SU-DHL-6 (cell line): ENCODE measurements at regions not wholly inside any gene's neighbourhood (a gene's known extent, or its start where the extent isn't known, plus 50 kb on each side); places are given as distances from the start of the nearest gene placed in this dataset.

ENCODE experiments used
- H2AFZ ChIP-seq: fragments of 200-600 bp; sonication (generic); 2 replicates; pipeline ENCODE4 v1.6.1; 2014; ENCODE audit warnings: low read depth, mild to moderate bottlenecking, moderate library complexity, mixed read lengths, antibody characterized with exemption, low read length; ENCODE audit not compliant: severe bottlenecking
- H3F3A ChIP-seq: fragments of 200-600 bp; shearing (Covaris generic); 2 replicates; pipeline ENCODE4 v1.6.0; 2016; ENCODE audit warnings: antibody characterized with exemption, mild to moderate bottlenecking; ENCODE audit not compliant: insufficient read depth
- H3K27ac ChIP-seq: fragments of 200-600 bp; sonication (generic); 2 replicates; pipeline ENCODE4 v1.5.1; 2016; ENCODE audit warnings: low read depth, mild to moderate bottlenecking, low read length, moderate library complexity, mixed read lengths
- H3K27me3 ChIP-seq: fragments of 200-600 bp; sonication (generic), shearing (Covaris generic); 2 replicates; pipeline ENCODE4 v1.6.0; 2014; ENCODE audit warnings: mild to moderate bottlenecking, low read length
- H3K36me3 ChIP-seq: fragments of 200-600 bp; sonication (generic); 2 replicates; pipeline ENCODE4 v1.6.1; 2014; ENCODE audit warnings: mild to moderate bottlenecking, low read length, mixed read lengths
- H3K4me2 ChIP-seq: fragments of 300-600, 200-600 bp; shearing (Covaris generic), sonication (generic); 2 replicates; pipeline ENCODE4 v1.6.0; 2014; ENCODE audit warnings: low read length, low read depth, mild to moderate bottlenecking; ENCODE audit not compliant: poor library complexity, severe bottlenecking
- H3K4me3 ChIP-seq: fragments of 200-600 bp; sonication (generic); 2 replicates; pipeline ENCODE4 v1.5.1; 2014; ENCODE audit warnings: antibody characterized with exemption, low read length, mild to moderate bottlenecking, mixed read lengths; ENCODE audit not compliant: insufficient read depth, poor library complexity, severe bottlenecking
- H3K79me2 ChIP-seq: fragments of 200-600 bp; sonication (generic); 2 replicates; pipeline ENCODE4 v1.6.1; 2014; ENCODE audit warnings: mild to moderate bottlenecking, low read length, moderate library complexity; ENCODE audit not compliant: insufficient read depth
- H3K9ac ChIP-seq: fragments of 200-600 bp; sonication (generic); 2 replicates; pipeline ENCODE4 v1.7.0; 2014; ENCODE audit warnings: mild to moderate bottlenecking, low read length
- H3K9me2 ChIP-seq: fragments of 200-600 bp; sonication (generic); replicated peaks from 2 replicates; pipeline ENCODE4 v1.6.1; 2014; ENCODE audit warnings: low read length; ENCODE audit not compliant: insufficient read depth
- H3K9me3 ChIP-seq: fragments of 200-600 bp; sonication (generic); 2 replicates; pipeline ENCODE4 v1.6.1; 2014; ENCODE audit warnings: low read length, mixed read lengths; ENCODE audit not compliant: insufficient read depth
- H4K20me1 ChIP-seq: fragments of 200-600 bp; sonication (generic); 2 replicates; pipeline ENCODE4 v1.6.1; 2014; ENCODE audit warnings: low read depth, mild to moderate bottlenecking, antibody characterized with exemption, low read length, moderate library complexity, mixed read lengths
- EZH2phosphoT487 ChIP-seq: fragments of 200-600 bp; sonication (generic), shearing (Covaris generic); conservative IDR thresholded peaks from 2 replicates; pipeline ENCODE4 v1.6.1; 2018; ENCODE audit warnings: mild to moderate bottlenecking, antibody characterized with exemption, low read length, moderate library complexity, mixed read lengths
- TF ChIP-seq, protein P1 (sequence below): fragments of 200-600 bp; sonication (generic); IDR thresholded peaks from one replicate; pipeline ENCODE4 v1.5.1; 2017; ENCODE audit warnings: antibody characterized with exemption, mild to moderate bottlenecking, low read length, moderate library complexity; ENCODE audit not compliant: insufficient read depth, poor library complexity, severe bottlenecking

DNA sequence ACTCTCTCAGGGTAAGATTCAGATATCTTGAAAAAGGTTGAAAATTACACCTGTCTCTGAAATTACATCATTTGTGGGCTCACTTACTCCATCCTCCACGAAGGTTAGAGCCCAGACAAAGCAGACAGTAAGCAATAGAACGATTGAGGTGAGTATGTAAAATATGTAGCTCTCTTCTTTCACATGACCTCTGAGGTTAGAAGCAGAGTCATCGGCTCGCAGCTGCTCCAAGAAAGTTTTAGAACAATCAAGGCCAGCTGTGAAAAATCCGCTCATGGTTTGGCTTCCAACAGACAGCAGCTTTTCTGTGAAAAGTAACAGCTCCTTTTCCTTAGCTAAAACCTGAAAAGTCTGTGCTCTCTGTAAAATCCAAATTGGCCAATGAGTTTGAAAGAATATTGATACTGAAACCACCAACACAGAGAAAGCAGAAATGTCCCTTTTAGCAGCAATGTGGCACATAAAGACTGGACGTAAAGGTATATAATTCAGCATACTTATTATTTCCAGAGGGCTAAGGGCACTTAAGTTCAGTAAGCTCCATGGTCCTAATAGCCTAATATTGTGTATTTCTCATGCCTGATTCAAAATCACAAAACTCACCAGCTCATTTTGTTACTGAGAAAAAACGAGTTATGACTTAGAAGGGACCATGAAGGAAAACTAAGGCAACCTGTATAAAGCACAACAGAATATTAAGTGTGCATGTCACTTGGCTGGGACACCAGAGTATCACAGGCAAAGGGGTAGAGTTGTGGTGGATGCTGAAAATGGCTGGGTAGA is 78.2 kb downstream of the FAM76B start:
- H3K79me2 ChIP-seq, result no peaks in the 10 kb centered on the region
- H3K9ac ChIP-seq, result no peak overlapping the region
- H3K27ac ChIP-seq, result no peak overlapping the region
- H3K4me2 ChIP-seq, result no peak overlapping the region
- no peak overlapping the region for H3K4me3 ChIP-seq
- H3F3A ChIP-seq, result no peaks in the 10 kb centered on the region
- no peaks in the 10 kb centered on the region for H3K27me3 ChIP-seq
- H2AFZ ChIP-seq, result no peak overlapping the region
- no peaks in the 10 kb centered on the region for H3K9me3 ChIP-seq
- TF ChIP-seq, protein P1, sequence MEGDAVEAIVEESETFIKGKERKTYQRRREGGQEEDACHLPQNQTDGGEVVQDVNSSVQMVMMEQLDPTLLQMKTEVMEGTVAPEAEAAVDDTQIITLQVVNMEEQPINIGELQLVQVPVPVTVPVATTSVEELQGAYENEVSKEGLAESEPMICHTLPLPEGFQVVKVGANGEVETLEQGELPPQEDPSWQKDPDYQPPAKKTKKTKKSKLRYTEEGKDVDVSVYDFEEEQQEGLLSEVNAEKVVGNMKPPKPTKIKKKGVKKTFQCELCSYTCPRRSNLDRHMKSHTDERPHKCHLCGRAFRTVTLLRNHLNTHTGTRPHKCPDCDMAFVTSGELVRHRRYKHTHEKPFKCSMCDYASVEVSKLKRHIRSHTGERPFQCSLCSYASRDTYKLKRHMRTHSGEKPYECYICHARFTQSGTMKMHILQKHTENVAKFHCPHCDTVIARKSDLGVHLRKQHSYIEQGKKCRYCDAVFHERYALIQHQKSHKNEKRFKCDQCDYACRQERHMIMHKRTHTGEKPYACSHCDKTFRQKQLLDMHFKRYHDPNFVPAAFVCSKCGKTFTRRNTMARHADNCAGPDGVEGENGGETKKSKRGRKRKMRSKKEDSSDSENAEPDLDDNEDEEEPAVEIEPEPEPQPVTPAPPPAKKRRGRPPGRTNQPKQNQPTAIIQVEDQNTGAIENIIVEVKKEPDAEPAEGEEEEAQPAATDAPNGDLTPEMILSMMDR, result no peak
- no peak for TF ChIP-seq EZH2phosphoT487
- no peaks in the 10 kb centered on the region for H3K36me3 ChIP-seq
- no peaks in the 10 kb centered on the region for H4K20me1 ChIP-seq
- H3K9me2 ChIP-seq, result no peaks in the 10 kb centered on the region

DNA sequence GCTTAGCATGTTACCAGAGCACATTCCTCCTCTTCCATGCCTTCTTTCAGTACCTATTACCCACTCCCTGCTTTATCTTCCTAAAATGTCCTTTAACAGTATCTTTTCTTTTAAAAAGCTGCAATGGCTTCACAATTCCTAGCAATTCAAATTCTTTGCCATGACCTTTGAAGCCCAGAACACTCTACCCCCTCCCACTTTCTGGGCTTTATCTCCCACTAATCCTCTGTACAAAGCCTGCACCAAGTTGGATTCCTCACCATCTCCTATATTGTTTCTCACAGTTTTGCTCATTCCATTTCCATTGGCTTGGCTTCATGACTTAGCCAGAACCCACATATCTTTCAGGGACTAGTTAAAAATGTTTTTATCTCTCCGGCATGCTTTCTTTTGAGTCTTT is 80.9 kb downstream of the FAM76B start:
- H3K4me2 ChIP-seq, result no peak overlapping the region
- no peaks in the 10 kb centered on the region for H3K9me3 ChIP-seq
- H3K27me3 ChIP-seq, result no peaks in the 10 kb centered on the region
- no peaks in the 10 kb centered on the region for H3K9me2 ChIP-seq
- no peak overlapping the region for H2AFZ ChIP-seq
- no peaks in the 10 kb centered on the region for H4K20me1 ChIP-seq
- H3K4me3 ChIP-seq, result no peak overlapping the region
- H3K36me3 ChIP-seq, result no peaks in the 10 kb centered on the region
- TF ChIP-seq, protein P1, result no peak
- no peak for TF ChIP-seq EZH2phosphoT487
- H3K9ac ChIP-seq, result no peak overlapping the region
- H3K79me2 ChIP-seq, result no peaks in the 10 kb centered on the region
- no peak overlapping the region for H3K27ac ChIP-seq
- no peaks in the 10 kb centered on the region for H3F3A ChIP-seq

DNA sequence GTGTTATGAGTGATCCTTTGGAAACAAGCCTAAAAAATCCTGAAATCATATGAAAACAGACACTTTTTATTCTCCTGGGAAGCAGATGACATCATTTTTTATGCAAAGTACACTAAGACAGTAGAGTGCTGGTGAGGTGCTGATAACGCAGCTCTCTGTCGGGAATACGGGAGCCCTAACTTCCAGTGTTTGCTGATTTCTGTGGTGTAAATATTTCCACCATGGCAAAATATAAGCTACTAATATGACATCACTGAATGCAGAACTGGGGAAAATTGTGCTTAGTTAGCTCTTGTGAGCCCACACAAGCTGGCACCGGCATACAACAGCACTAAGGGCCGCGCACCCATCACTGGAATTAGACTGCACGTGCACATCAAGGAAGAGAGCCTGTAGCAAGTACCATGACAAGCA is 82.6 kb downstream of the FAM76B start:
- no peaks in the 10 kb centered on the region for H3K9me3 ChIP-seq

More for the DNA sequence above, 82.6 kb downstream of the FAM76B start:
- Histone ChIP-seq H3K4me2 (no peak overlapping the region), H3K27me3 (no peaks in the 10 kb centered on the region), H4K20me1 (no peaks in the 10 kb centered on the region), H3K9me2 (no peaks in the 10 kb centered on the region), H3K27ac (no peak overlapping the region), H3K79me2 (no peaks in the 10 kb centered on the region), H3K36me3 (no peaks in the 10 kb centered on the region), H2AFZ (no peak overlapping the region), H3K4me3 (no peak overlapping the region), H3K9ac (no peak overlapping the region), H3F3A (no peaks in the 10 kb centered on the region)
- TF ChIP-seq, protein P1, result no peak
- no peak for TF ChIP-seq EZH2phosphoT487
